ENCODE measurements at regions not wholly inside any gene's neighbourhood (a gene's known extent, or its start where the extent isn't known, plus 50 kb on each side); places are given as distances from the start of the nearest gene placed in this dataset.

DNA sequence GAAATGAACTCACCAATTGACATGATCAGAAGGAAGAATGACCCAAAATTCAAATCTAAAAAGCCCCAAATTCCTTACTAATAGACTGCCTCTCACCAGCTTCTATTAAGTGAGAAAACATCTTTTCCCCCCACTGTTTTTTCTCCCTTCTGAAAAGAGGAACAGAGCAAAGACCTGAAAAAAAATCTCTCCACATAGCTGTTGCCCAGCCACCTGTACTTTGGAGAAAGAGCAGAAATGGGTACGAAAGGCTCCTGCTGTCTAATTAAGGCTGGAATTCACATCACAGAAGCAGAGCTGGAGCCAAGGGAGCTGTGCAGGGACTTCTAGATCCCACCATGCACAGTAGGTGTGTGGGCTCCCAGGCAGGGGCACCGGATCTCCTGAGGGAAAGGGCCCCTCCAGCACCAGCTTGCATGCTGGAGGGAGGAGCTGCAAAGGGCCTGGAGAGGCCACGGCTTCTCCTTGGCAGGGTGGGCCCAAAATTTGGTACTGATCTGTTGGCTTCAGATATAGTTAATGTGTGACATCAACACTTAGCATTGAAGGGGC is 73.2 kb upstream of the DUSP22 start:
- TF ChIP-seq, protein P1, sequence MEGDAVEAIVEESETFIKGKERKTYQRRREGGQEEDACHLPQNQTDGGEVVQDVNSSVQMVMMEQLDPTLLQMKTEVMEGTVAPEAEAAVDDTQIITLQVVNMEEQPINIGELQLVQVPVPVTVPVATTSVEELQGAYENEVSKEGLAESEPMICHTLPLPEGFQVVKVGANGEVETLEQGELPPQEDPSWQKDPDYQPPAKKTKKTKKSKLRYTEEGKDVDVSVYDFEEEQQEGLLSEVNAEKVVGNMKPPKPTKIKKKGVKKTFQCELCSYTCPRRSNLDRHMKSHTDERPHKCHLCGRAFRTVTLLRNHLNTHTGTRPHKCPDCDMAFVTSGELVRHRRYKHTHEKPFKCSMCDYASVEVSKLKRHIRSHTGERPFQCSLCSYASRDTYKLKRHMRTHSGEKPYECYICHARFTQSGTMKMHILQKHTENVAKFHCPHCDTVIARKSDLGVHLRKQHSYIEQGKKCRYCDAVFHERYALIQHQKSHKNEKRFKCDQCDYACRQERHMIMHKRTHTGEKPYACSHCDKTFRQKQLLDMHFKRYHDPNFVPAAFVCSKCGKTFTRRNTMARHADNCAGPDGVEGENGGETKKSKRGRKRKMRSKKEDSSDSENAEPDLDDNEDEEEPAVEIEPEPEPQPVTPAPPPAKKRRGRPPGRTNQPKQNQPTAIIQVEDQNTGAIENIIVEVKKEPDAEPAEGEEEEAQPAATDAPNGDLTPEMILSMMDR (IDR thresholded peaks at IDR 0.05; ENCODE audit: low read depth, low read length), result no peak
- no peak for TF ChIP-seq POLR2A (IDR thresholded peaks at IDR 0.05; ENCODE audit: extremely low read depth, insufficient read length)
